Esophagus muscularis mucosa (tissue), 4 donors: ENCODE measurements at regions not wholly inside any gene's neighbourhood (a gene's known extent, or its start where the extent isn't known, plus 50 kb on each side); places are given as distances from the start of the nearest gene placed in this dataset.

ENCODE experiments used
- DNase-seq: peaks from one replicate; pipeline ENCODE4 v3.0.0-alpha.2; 2017; ENCODE audit errors: extremely low spot score
- H3K27ac ChIP-seq, 4 donors: fragments of 200-600 bp; sonication (generic); replicated peaks in 1 of 4; 1 replicate in 3 of 4; 2 replicates in 1 of 4; pipeline ENCODE4 v1.5.1; 2016 to 2019; ENCODE audit warnings: mild to moderate bottlenecking in 1 of 4
- H3K27me3 ChIP-seq, 4 donors: fragments of 200-600 bp; sonication (generic); one replicate each; pipeline versions ENCODE4 v1.5.1 to v1.6.0; 2016 to 2019
- H3K36me3 ChIP-seq, 4 donors: fragments of 200-600 bp; sonication (generic); one replicate each; pipeline ENCODE4 v1.5.1; 2016 to 2019
- H3K4me1 ChIP-seq, 4 donors: fragments of 200-600 bp; sonication (generic); one replicate each; pipeline ENCODE4 v1.5.1; 2016 to 2019
- H3K4me3 ChIP-seq, 4 donors: fragments of 200-600 bp; sonication (generic); 1 replicate in 2 of 4; 2 replicates in 2 of 4; pipeline ENCODE4 v1.5.1; 2016 to 2019; ENCODE audit warnings: mild to moderate bottlenecking in 4 of 4, moderate library complexity in 1 of 4
- H3K9me3 ChIP-seq, 4 donors: fragments of 200-600 bp; sonication (generic); 1 replicate in 3 of 4; 2 replicates in 1 of 4; pipeline ENCODE4 v1.5.1; 2016 to 2019
- CTCF ChIP-seq, 3 experiments: fragments of 200-600 bp in 2 of 3; fragments of 450-650 bp in 1 of 3; sonication (generic) in 2 of 3; IDR thresholded peaks; one replicate each; pipeline ENCODE4 v1.5.1; 2017 to 2019; ENCODE audit warnings: antibody characterized with exemption in 3 of 3, mild to moderate bottlenecking in 2 of 3, moderate library complexity in 1 of 3
- EP300 ChIP-seq: sonication (generic); formaldehyde crosslinking; IDR thresholded peaks from one replicate; pipeline ENCODE4 v1.6.1; 2017; ENCODE audit warnings: antibody characterized with exemption
- POLR2A ChIP-seq: fragments of 450-650 bp; IDR thresholded peaks from one replicate; pipeline ENCODE4 v1.6.1; 2017; ENCODE audit warnings: antibody characterized with exemption, moderate library complexity, mild to moderate bottlenecking, low read depth
- POLR2AphosphoS5 ChIP-seq, 2 donors: sonication (generic); formaldehyde crosslinking; IDR thresholded peaks; one replicate each; pipeline ENCODE4 v1.6.1; 2017; ENCODE audit warnings: antibody characterized with exemption in 2 of 2
- WGBS: methylation state at CpG from one replicate; pipeline ENCODE4 v1.1.5; 2018; 5-methylcytosine and 5-hydroxymethylcytosine counted together
- intact Hi-C: fragments of 100-400 bp; cut with DNase I; formaldehyde crosslinking; loops from one replicate; pipeline ENCODE4 v1.15.1; 2023

GRCh38 chr19:31015778-31016177, 333.5 kb downstream of the TSHZ3 start:
- intact Hi-C loops = no loop called here
- H3K27ac ChIP-seq = no peak overlapping the region
- H3K36me3 ChIP-seq = no peaks in the 10 kb centered on the region
- no peaks in the 10 kb centered on the region for H3K9me3 ChIP-seq
- TF ChIP-seq EP300 (no peak), POLR2AphosphoS5 (IDR thresholded peaks at IDR 0.05) (no peak), POLR2A (no peak), CTCF (IDR thresholded peaks at IDR 0.05) (no peak)
- H3K4me1 ChIP-seq = no peaks in the 10 kb centered on the region
- DNase-seq = no peak
- H3K4me3 ChIP-seq = no peak overlapping the region
- H3K27me3 ChIP-seq = no peaks in the 10 kb centered on the region
- 88% methylated on average over 4 of the region's 4 CpGs for WGBS

- no peak for TF ChIP-seq EP300
- no peak for TF ChIP-seq POLR2A
- TF ChIP-seq POLR2AphosphoS5 (IDR thresholded peaks at IDR 0.05) = no peak
- TF ChIP-seq CTCF (IDR thresholded peaks at IDR 0.05) = no peak
- no peaks in the 10 kb centered on the region for H3K4me1 ChIP-seq
- DNase-seq = no peak
- H3K36me3 ChIP-seq = no peaks in the 10 kb centered on the region
- no peak overlapping the region for H3K27ac ChIP-seq
- no peaks in the 10 kb centered on the region for H3K9me3 ChIP-seq
- H3K4me3 ChIP-seq = no peak overlapping the region
- H3K27me3 ChIP-seq = no peaks in the 10 kb centered on the region
- intact Hi-C loops = no loop called here
Measured at GRCh38 chr19:31014668-31015067, 334.6 kb downstream of the TSHZ3 start.

- WGBS = 60% methylated on average over 5 of the region's 5 CpGs
- Histone ChIP-seq H3K27ac (no peak overlapping the region), H3K4me3 (no peak overlapping the region), H3K9me3 (no peaks in the 10 kb centered on the region), H3K36me3 (no peaks in the 10 kb centered on the region), H3K4me1 (no peaks in the 10 kb centered on the region), H3K27me3 (no peaks in the 10 kb centered on the region)
- no peak for TF ChIP-seq CTCF (IDR thresholded peaks at IDR 0.05)
- no peak for TF ChIP-seq EP300
- TF ChIP-seq POLR2A = no peak
- TF ChIP-seq POLR2AphosphoS5 (IDR thresholded peaks at IDR 0.05) = no peak
- no peak for DNase-seq
- intact Hi-C loops = no loop called here
Measured at GRCh38 chr19:31013384-31014020, 335.7 kb downstream of the TSHZ3 start.

- Histone ChIP-seq H3K4me3 (no peak overlapping the region), H3K27ac (no peak overlapping the region), H3K9me3 (no peaks in the 10 kb centered on the region), H3K4me1 (no peaks in the 10 kb centered on the region), H3K36me3 (no peaks in the 10 kb centered on the region), H3K27me3 (peaks cover 0 to 11% (median 0%) of the 10 kb centered on the region in 4 donors)
- DNase-seq = no peak
- TF ChIP-seq EP300 (no peak), POLR2A (no peak), POLR2AphosphoS5 (IDR thresholded peaks at IDR 0.05) (no peak), CTCF (IDR thresholded peaks at IDR 0.05) (no peak)
- 69% methylated on average over 10 of the region's 12 CpGs for WGBS
- intact Hi-C loops = no loop called here
Measured at GRCh38 chr19:31002518-31003244, 346.6 kb downstream of the TSHZ3 start.

- Histone ChIP-seq H3K27ac (no peak overlapping the region), H3K9me3 (no peaks in the 10 kb centered on the region), H3K36me3 (no peaks in the 10 kb centered on the region), H3K27me3 (peaks cover 0 to 11% (median 0%) of the 10 kb centered on the region in 4 donors), H3K4me3 (no peak overlapping the region), H3K4me1 (no peaks in the 10 kb centered on the region)
- DNase-seq = no peak
- TF ChIP-seq POLR2AphosphoS5 (IDR thresholded peaks at IDR 0.05) = no peak
- no peak for TF ChIP-seq CTCF (IDR thresholded peaks at IDR 0.05)
- no peak for TF ChIP-seq POLR2A
- TF ChIP-seq EP300 = no peak
- intact Hi-C loops = no loop called here
- WGBS = 81% methylated on average over 11 of the region's 11 CpGs
Measured at GRCh38 chr19:31001991-31002390, 347.2 kb downstream of the TSHZ3 start.
